OCI-LY7 (cell line): ENCODE measurements at regions not wholly inside any gene's neighbourhood (a gene's known extent, or its start where the extent isn't known, plus 50 kb on each side); places are given as distances from the start of the nearest gene placed in this dataset.

ENCODE experiments used
- BruUV-seq: library from RNA; stranded (reverse); fragments of 400-500 nt; replicated peaks from 2 replicates; lab custom pipeline; 2021; lab: Mats Ljungman, UMichigan
- CTCF ChIA-PET: fragments of 300-600 bp; sonication (Branson Sonifier 250); formaldehyde crosslinking; loops from one replicate; lab custom pipeline; 2022; ENCODE audit warnings: antibody characterized with exemption; ENCODE audit not compliant: unreplicated experiment; lab: Charles Lee
- POLR2A ChIA-PET: fragments of 300-600 bp; sonication (Branson Sonifier 250); formaldehyde crosslinking; loops from one replicate; lab custom pipeline; 2022; ENCODE audit warnings: antibody characterized with exemption; lab: Charles Lee
- DNase-seq: peaks from one replicate; pipeline ENCODE4 v3.0.0-alpha.2; 2015; ENCODE audit warnings: low spot score
- H2AFZ ChIP-seq: fragments of 200-600 bp; sonication (generic), shearing (Covaris generic); 2 replicates; pipeline ENCODE4 v1.6.1; 2014; ENCODE audit warnings: mild to moderate bottlenecking, antibody characterized with exemption, low read length, moderate library complexity
- H3K27ac ChIP-seq: fragments of 200-600 bp; sonication (generic); 2 replicates; pipeline ENCODE4 v1.5.1; 2014; ENCODE audit warnings: mixed run types, low read depth, mild to moderate bottlenecking, moderate library complexity, low read length, inconsistent platforms; ENCODE audit not compliant: poor library complexity, severe bottlenecking
- H3K36me3 ChIP-seq: fragments of 200-600 bp; sonication (generic); 2 replicates; pipeline ENCODE4 v1.6.1; 2014; ENCODE audit warnings: mild to moderate bottlenecking, antibody characterized with exemption, low read length, moderate library complexity, mixed read lengths; ENCODE audit not compliant: insufficient read depth
- H3K4me1 ChIP-seq: fragments of 200-600 bp; sonication (generic); 2 replicates; pipeline ENCODE4 v1.5.1; 2014; ENCODE audit warnings: mild to moderate bottlenecking, low read length; ENCODE audit not compliant: insufficient read depth, poor library complexity, severe bottlenecking
- H3K4me2 ChIP-seq: fragments of 200-600 bp; sonication (generic); 2 replicates; pipeline ENCODE4 v1.6.1; 2014; ENCODE audit warnings: mild to moderate bottlenecking, low read length
- H3K4me3 ChIP-seq: fragments of 200-600 bp; sonication (generic); 2 replicates; pipeline ENCODE4 v1.5.1; 2014; ENCODE audit warnings: mild to moderate bottlenecking, low read depth, low read length; ENCODE audit not compliant: poor library complexity, severe bottlenecking
- H3K79me2 ChIP-seq: fragments of 200-600 bp; sonication (generic); 2 replicates; pipeline ENCODE4 v1.6.1; 2016; ENCODE audit warnings: low read depth, mild to moderate bottlenecking, low read length, moderate library complexity, mixed read lengths; ENCODE audit not compliant: insufficient read depth
- H3K9me2 ChIP-seq: fragments of 200-600 bp; sonication (generic); 2 replicates; pipeline ENCODE4 v1.6.1; 2016; ENCODE audit warnings: mild to moderate bottlenecking, low read length, mixed read lengths; ENCODE audit not compliant: insufficient read depth
- H3K9me3 ChIP-seq: fragments of 200-600 bp; sonication (generic); 2 replicates; pipeline ENCODE4 v1.6.1; 2014; ENCODE audit warnings: mild to moderate bottlenecking, mixed run types, low read length, mixed read lengths
- H4K20me1 ChIP-seq: fragments of 200-600 bp; sonication (generic); 2 replicates; pipeline ENCODE4 v1.6.1; 2014; ENCODE audit warnings: mild to moderate bottlenecking, antibody characterized with exemption, low read length, moderate library complexity, mixed read lengths; ENCODE audit not compliant: insufficient read depth
- CTCF ChIP-seq: fragments of 200-600 bp; sonication (generic); conservative IDR thresholded peaks from 2 replicates; pipeline ENCODE4 v1.5.1; 2014; ENCODE audit warnings: mild to moderate bottlenecking, antibody characterized with exemption, low read length, moderate library complexity, mixed read lengths
- EZH2phosphoT487 ChIP-seq: fragments of 200-600 bp; sonication (generic); IDR thresholded peaks from 2 replicates; pipeline ENCODE4 v1.6.1; 2018; ENCODE audit warnings: low read depth, borderline replicate concordance, mild to moderate bottlenecking, mixed run types, antibody characterized with exemption, low read length, moderate library complexity, mixed read lengths
- intact Hi-C: fragments of 100-400 bp; cut with micrococcal nuclease; formaldehyde crosslinking; loops from one replicate; pipeline ENCODE4 v1.10.0; 2022; ENCODE audit not compliant: unreplicated experiment

- Histone ChIP-seq H3K79me2 (no peaks in the 10 kb centered on the region), H3K36me3 (no peaks in the 10 kb centered on the region), H3K4me3 (no peak overlapping the region), H3K27ac (no peak overlapping the region), H2AFZ (no peak overlapping the region), H3K9me3 (no peaks in the 10 kb centered on the region), H3K9me2 (no peaks in the 10 kb centered on the region), H4K20me1 (no peaks in the 10 kb centered on the region), H3K4me1 (no peaks in the 10 kb centered on the region), H3K4me2 (no peak overlapping the region)
- BruUV-seq, result no TSS peak
- CTCF ChIA-PET, result no interaction called here
- DNase-seq, result no peak
- POLR2A ChIA-PET, result no interaction called here
- intact Hi-C loops, result no loop called here
- TF ChIP-seq EZH2phosphoT487, result no peak
- TF ChIP-seq CTCF, result no peak
Observed at GRCh38 chr5:120852222-120852860, 388.2 kb downstream of the PRR16 start.

- Histone ChIP-seq H3K9me3 (no peaks in the 10 kb centered on the region), H3K27ac (no peak overlapping the region), H3K4me3 (no peak overlapping the region), H3K79me2 (no peaks in the 10 kb centered on the region), H4K20me1 (no peaks in the 10 kb centered on the region), H2AFZ (no peak overlapping the region), H3K9me2 (no peaks in the 10 kb centered on the region), H3K4me2 (no peak overlapping the region), H3K36me3 (no peaks in the 10 kb centered on the region), H3K4me1 (no peaks in the 10 kb centered on the region)
- no peak for DNase-seq
- ChIA-PET POLR2A (no interaction called here), CTCF (no interaction called here)
- no TSS peak for BruUV-seq
- no peak for TF ChIP-seq CTCF
- no peak for TF ChIP-seq EZH2phosphoT487
- intact Hi-C loops, result no loop called here
Observed at GRCh38 chr5:120866997-120867396, 402.9 kb downstream of the PRR16 start.

- ChIA-PET POLR2A (interaction anchor here (0.5 kb wide), 1 partner anchor 501 kb away, joined by 3 read pairs; no protein-coding TSS in a partner anchor), CTCF (no interaction called here)
- TF ChIP-seq EZH2phosphoT487 (no peak), CTCF (no peak)
- H3K27ac ChIP-seq, result no peak overlapping the region
- intact Hi-C loops, result no loop called here
- H4K20me1 ChIP-seq, result no peaks in the 10 kb centered on the region
- no TSS peak for BruUV-seq
- no peak overlapping the region for H3K4me3 ChIP-seq
- H3K79me2 ChIP-seq, result no peaks in the 10 kb centered on the region
- DNase-seq, result no peak
- no peaks in the 10 kb centered on the region for H3K9me2 ChIP-seq
- no peaks in the 10 kb centered on the region for H3K4me1 ChIP-seq
- no peaks in the 10 kb centered on the region for H3K9me3 ChIP-seq
- H3K36me3 ChIP-seq, result no peaks in the 10 kb centered on the region
- no peak overlapping the region for H2AFZ ChIP-seq
- H3K4me2 ChIP-seq, result no peak overlapping the region
Observed at GRCh38 chr5:120869831-120870230, 405.7 kb downstream of the PRR16 start.
